Bronchial epithelial cell (primary cell): ENCODE measurements at regions not wholly inside any gene's neighbourhood (a gene's known extent, or its start where the extent isn't known, plus 50 kb on each side); places are given as distances from the start of the nearest gene placed in this dataset.

Source experiments
- DNase-seq: peaks from one replicate; pipeline ENCODE4 v3.0.0-alpha.2; 2010; ENCODE audit warnings: low read depth
- FAIRE-seq: peaks from 2 replicates; lab custom pipeline; 2011; peaks lifted over from hg19 to GRCh38; lab: Jason Lieb, UNC
- H3K27me3 ChIP-seq: 2 replicates; pipeline ENCODE4 v1.5.1; 2011; ENCODE audit warnings: low read length; ENCODE audit not compliant: control insufficient read depth, insufficient read depth
- H3K36me3 ChIP-seq: 2 replicates; pipeline ENCODE4 v1.5.1; 2011; ENCODE audit warnings: low read length; ENCODE audit not compliant: control insufficient read depth, insufficient read depth
- H3K4me3 ChIP-seq: 2 replicates; pipeline ENCODE4 v1.5.1; 2011; ENCODE audit warnings: mild to moderate bottlenecking, low read depth, low read length, control low read depth
- TF ChIP-seq, protein P1 (sequence below): IDR thresholded peaks from 2 replicates; pipeline ENCODE4 v1.5.1; 2011; ENCODE audit warnings: mild to moderate bottlenecking, moderate library complexity, low read length, control low read depth, inconsistent platforms; ENCODE audit not compliant: insufficient read depth, severe bottlenecking

DNA sequence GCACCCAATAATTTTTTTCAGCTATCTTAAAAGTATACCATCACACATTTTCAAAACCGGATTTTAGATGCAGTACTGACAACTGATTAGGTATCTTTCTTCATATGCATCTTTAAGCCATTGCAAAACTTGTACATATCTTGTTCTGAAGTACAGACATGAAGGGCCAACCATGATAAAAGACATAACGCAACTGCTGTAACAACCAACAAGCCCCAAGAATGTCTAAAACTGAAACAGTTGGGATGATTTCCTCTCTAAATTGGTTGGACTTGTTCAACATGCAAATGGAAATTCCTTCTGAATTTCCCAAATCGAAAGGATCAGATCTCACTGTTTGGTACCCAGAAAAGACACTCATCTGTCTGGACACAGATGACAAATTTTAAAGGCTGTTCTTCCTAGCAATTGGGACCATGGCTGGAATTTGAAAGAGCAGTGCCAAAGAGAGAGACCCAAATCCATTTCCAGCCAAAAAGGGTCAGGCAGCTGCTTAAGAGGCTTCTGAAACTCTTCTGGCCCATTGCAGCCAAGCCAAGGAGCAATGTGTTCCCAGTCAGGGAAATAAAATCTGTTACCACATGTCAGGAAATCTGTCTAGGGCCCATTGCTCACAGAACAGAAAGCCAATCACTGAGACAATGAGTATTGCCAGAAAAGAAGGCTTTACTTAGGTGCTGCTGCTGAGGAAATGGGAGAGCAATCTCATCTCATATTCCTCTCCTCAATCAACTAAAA is 1122.4 kb upstream of the USP15 start:
- Histone ChIP-seq H3K27me3 (no peaks in the 10 kb centered on the region), H3K36me3 (no peaks in the 10 kb centered on the region), H3K4me3 (no peak overlapping the region)
- no peak for DNase-seq
- TF ChIP-seq, protein P1, sequence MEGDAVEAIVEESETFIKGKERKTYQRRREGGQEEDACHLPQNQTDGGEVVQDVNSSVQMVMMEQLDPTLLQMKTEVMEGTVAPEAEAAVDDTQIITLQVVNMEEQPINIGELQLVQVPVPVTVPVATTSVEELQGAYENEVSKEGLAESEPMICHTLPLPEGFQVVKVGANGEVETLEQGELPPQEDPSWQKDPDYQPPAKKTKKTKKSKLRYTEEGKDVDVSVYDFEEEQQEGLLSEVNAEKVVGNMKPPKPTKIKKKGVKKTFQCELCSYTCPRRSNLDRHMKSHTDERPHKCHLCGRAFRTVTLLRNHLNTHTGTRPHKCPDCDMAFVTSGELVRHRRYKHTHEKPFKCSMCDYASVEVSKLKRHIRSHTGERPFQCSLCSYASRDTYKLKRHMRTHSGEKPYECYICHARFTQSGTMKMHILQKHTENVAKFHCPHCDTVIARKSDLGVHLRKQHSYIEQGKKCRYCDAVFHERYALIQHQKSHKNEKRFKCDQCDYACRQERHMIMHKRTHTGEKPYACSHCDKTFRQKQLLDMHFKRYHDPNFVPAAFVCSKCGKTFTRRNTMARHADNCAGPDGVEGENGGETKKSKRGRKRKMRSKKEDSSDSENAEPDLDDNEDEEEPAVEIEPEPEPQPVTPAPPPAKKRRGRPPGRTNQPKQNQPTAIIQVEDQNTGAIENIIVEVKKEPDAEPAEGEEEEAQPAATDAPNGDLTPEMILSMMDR, result no peak
- FAIRE-seq, result no peak

DNA sequence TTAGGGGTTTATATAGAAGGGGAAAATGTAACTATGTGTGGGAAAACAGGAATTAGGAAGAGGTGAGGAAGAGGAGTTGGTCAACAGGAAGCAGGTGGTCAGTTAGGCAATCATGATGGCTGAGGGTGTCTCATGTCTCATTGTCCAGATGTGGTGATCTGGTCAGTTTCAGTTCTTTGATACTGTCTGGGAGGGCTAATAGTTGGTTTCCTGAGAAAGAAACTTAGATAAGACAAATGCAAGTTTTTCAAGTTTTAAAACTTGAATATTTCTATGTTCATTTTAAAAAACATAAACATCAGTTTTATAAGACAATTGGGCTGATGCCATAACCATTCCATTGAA is 1121.8 kb upstream of the USP15 start:
- FAIRE-seq, result no peak
- H3K27me3 ChIP-seq, result no peaks in the 10 kb centered on the region
- DNase-seq, result no peak
- TF ChIP-seq, protein P1, result no peak
- H3K36me3 ChIP-seq, result no peaks in the 10 kb centered on the region
- H3K4me3 ChIP-seq, result no peak overlapping the region

DNA sequence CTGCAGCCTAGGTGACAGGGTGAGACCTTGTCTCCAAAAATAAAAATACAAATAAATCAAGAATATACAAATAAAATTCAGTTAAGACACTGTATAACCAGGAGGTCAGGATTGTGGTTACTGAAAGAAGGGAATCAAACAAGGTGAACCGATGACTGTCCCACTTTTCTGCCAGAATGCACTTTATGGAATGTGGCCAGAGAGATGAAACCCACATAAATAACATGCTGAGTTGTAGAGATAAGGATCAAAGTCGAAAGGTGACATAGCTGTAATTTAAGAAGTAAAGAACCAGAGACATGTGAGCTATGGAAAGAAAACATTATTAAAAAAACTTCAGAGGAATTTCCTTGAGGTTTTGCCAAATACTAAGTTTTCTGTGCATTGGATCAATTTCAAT is 1098.2 kb upstream of the USP15 start:
- Histone ChIP-seq H3K36me3 (no peaks in the 10 kb centered on the region), H3K27me3 (no peaks in the 10 kb centered on the region), H3K4me3 (no peak overlapping the region)
- TF ChIP-seq, protein P1, result no peak
- FAIRE-seq, result no peak
- no peak for DNase-seq

DNA sequence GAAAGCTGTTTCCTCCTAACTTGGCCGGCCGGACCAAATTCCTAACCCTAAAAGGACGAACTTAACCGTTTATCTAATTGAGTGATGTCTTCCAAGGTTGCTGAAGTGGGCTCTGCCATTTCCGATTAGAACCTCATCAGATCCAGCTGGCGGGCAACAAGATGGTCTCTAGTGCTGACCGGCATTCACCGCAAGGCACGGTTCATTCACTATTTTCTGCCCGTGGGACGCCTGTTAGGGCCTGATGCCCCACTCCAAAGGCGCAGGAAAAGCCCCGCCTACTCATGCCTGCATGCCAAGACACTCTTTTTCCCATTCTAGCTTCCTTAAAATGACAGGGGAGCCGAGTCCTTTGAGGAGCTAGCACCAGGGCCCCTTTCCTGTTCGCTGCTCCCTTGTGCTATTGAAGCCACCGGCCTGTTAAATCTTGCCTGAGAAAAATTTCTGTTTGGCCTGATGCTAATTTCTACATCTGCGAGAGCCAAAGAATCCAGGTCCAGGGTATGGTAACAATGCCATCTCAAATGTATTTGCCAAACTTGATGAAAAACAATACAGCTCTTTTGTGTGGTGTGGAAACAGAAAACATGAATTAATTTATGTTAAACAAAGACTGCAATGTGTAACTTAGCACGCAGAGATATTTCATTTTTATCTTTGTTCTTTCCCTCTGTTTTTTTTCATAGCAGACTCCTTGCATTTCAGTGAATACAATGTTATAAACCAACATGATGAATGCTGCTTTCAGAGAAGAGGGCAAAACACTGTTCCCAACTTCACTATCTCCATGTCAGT is 1071.2 kb upstream of the USP15 start:
- DNase-seq (no peak), FAIRE-seq (no peak)
- Histone ChIP-seq H3K36me3 (no peaks in the 10 kb centered on the region), H3K27me3 (no peaks in the 10 kb centered on the region), H3K4me3 (no peak overlapping the region)
- TF ChIP-seq, protein P1, result no peak

DNA sequence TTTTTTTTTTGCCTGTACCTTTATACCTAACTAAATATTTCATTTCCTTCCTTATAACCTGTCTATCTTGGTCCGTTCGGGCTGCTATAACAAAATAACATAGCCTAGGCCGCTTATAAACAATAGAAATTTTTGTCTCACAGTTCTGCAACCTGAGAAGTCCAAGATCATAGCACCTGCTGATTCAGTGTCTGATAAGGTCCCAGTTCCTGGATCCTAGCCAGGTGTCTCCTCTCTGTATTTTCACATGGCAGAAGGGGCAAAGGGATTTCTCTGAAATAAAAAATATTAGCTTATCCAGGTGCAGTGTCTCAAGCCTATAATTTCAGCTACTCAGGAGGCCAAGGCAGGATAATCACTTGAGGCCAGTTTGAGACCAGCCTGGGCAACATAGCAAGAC is 1046.6 kb upstream of the USP15 start:
- no peaks in the 10 kb centered on the region for H3K36me3 ChIP-seq
- H3K27me3 ChIP-seq, result no peaks in the 10 kb centered on the region
- H3K4me3 ChIP-seq, result no peak overlapping the region
- DNase-seq, result no peak
- TF ChIP-seq, protein P1, result no peak
- no peak for FAIRE-seq
